Suprapubic skin (tissue), 4 donors: ENCODE measurements at regions not wholly inside any gene's neighbourhood (a gene's known extent, or its start where the extent isn't known, plus 50 kb on each side); places are given as distances from the start of the nearest gene placed in this dataset.

Experiments used
- EP300 ChIP-seq: sonication (generic); formaldehyde crosslinking; IDR thresholded peaks from one replicate; pipeline ENCODE4 v1.6.1; 2017; ENCODE audit warnings: antibody characterized with exemption
- POLR2A ChIP-seq, 2 donors: fragments of 450-650 bp; IDR thresholded peaks; one replicate each; pipeline ENCODE4 v1.6.1; 2017; ENCODE audit warnings: antibody characterized with exemption in 2 of 2, mild to moderate bottlenecking in 2 of 2, moderate library complexity in 2 of 2
- POLR2AphosphoS5 ChIP-seq, 3 donors: sonication (generic); formaldehyde crosslinking; IDR thresholded peaks; one replicate each; pipeline ENCODE4 v1.6.1; 2017; ENCODE audit warnings: antibody characterized with exemption in 3 of 3
- TF ChIP-seq, protein P1 (sequence below), 2 donors: fragments of 200-600 bp in 1 of 2; fragments of 450-650 bp in 1 of 2; sonication (generic) in 1 of 2; IDR thresholded peaks; one replicate each; pipeline ENCODE4 v1.5.1; 2016 to 2019; ENCODE audit warnings: antibody characterized with exemption in 2 of 2, mild to moderate bottlenecking in 1 of 2, moderate library complexity in 1 of 2

DNA sequence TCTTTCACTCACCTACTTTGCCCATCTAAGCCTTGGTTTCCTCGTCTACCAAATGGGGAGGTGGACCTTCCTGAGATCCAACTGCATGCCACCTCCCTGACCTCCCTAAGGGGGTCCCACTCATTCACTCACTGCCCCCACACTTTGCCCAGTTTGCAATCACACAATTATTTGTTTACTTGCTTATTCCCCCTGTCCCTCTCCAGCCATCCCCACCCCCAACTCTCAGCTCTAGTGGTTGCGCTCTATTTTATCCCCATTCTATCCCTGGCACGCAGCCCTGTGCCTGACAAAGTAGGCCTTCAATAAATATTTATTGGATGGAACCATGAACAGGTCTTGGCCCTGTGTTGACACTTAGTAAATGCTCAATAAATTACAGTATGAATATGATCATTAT is 130.8 kb upstream of the LARP1 start:
- TF ChIP-seq, protein P1, sequence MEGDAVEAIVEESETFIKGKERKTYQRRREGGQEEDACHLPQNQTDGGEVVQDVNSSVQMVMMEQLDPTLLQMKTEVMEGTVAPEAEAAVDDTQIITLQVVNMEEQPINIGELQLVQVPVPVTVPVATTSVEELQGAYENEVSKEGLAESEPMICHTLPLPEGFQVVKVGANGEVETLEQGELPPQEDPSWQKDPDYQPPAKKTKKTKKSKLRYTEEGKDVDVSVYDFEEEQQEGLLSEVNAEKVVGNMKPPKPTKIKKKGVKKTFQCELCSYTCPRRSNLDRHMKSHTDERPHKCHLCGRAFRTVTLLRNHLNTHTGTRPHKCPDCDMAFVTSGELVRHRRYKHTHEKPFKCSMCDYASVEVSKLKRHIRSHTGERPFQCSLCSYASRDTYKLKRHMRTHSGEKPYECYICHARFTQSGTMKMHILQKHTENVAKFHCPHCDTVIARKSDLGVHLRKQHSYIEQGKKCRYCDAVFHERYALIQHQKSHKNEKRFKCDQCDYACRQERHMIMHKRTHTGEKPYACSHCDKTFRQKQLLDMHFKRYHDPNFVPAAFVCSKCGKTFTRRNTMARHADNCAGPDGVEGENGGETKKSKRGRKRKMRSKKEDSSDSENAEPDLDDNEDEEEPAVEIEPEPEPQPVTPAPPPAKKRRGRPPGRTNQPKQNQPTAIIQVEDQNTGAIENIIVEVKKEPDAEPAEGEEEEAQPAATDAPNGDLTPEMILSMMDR (IDR thresholded peaks at IDR 0.05): no peak
- TF ChIP-seq EP300 (no peak), POLR2A (IDR thresholded peaks at IDR 0.05) (no peak), POLR2AphosphoS5 (IDR thresholded peaks at IDR 0.05) (no peak)
